Fibroblast of skin of right quadriceps (primary cell): ENCODE measurements at regions not wholly inside any gene's neighbourhood (a gene's known extent, or its start where the extent isn't known, plus 50 kb on each side); places are given as distances from the start of the nearest gene placed in this dataset.

Experiments used
- DNase-seq: peaks from one replicate; pipeline ENCODE4 v3.0.0-alpha.2; 2013

DNA sequence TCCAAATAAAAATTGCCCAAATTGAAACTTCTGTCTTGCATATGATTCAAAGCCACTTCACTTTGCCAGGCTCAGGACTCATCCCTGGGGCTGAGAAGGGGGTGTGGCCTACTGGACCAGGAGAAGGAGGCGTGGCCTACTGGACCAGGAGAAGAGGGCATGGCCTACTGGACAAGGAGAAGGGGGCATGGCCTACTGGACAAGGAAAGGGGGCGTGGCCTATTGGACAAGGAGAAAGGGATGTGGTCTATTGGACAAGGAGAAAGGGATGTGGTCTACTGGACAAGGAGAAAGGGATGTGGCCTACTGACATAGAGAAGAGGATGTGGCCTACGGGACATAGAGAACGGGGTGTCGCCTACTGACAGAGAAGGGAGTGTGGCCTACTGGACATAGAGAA lies 405.3 kb downstream of the RRAGC start:
- DNase-seq, result no peak

DNA sequence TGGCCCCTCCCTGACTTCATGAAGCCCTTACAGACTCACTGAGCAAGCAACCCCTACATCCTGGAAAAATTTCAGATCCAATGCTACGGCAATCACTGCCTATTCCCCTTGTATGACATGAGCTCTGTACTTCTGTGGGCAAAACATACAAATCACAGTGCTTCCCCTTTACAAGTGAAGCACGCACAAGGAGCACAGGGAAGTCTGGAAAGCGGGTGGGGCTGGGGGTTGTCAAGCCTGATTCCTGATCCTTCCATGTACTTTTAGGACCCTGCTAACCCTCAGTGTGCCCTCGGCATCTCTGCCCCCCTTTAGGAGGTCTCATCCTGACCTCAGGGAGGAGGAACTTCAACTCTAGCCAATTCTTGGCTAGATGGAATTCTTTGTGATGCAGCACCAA lies 405.7 kb upstream of the POU3F1 start:
- DNase-seq, result no peak

DNA sequence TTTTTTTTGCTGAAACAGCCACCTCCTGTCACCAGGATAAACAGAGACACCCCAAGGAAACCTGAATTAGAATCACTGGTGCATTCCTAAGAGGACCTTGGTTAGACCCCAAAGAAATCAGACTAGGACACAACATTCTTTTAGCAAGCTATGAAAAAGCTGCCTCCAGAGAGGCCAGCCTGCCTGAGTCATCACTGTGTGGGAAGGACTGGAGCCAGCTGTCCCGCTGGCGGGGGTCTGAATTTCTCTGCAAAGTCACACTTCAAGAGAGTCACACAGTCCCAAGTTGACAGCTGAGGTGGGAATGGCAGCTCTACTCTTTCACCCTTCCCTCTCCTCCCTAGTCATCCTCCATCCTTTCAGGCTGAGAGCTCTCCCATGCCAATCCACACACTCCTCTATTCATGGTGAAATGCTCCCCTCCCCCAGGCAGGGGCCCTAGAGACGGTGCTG lies 405.0 kb upstream of the POU3F1 start:
- peak; percentile 89 for DNase-seq

DNA sequence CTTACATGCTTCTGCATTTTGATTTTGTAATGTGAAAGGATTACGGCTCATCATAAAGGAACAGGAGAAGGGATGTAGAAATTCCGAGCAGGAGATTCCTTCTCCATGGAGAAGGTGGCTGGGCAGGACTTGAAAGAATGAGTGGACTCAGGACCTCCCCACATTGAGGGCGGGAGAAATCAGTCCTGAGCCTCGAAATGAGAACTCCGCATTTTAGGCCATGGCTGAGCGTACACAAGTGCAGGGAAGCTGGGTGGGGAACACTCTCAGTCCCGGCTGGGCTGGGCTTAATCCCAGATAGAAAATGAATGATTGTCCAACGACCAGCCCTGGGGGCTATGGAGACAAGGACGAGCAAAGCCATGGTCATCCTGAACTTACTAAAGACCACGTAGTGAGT lies 402.3 kb upstream of the POU3F1 start:
- no peak for DNase-seq

DNA sequence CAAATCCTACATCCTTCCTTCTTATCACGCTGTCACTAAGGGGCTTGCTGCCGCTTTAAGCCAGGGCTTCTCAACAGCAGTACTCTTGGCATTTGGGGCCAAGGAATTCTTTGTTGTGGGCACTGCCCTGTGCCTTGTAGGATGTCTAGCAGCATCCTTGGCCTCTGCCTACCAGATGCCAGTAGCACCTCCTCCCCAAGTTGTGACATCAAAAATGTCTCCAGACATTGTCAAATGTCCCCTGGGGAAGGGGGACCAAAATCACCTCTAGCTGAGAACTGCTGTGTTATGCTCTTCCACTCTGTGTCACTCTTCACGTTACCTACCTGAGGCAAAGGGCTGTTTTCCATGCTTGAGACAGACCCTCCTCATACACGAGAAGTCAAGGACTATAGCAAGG lies 400.3 kb upstream of the POU3F1 start:
- no peak for DNase-seq

DNA sequence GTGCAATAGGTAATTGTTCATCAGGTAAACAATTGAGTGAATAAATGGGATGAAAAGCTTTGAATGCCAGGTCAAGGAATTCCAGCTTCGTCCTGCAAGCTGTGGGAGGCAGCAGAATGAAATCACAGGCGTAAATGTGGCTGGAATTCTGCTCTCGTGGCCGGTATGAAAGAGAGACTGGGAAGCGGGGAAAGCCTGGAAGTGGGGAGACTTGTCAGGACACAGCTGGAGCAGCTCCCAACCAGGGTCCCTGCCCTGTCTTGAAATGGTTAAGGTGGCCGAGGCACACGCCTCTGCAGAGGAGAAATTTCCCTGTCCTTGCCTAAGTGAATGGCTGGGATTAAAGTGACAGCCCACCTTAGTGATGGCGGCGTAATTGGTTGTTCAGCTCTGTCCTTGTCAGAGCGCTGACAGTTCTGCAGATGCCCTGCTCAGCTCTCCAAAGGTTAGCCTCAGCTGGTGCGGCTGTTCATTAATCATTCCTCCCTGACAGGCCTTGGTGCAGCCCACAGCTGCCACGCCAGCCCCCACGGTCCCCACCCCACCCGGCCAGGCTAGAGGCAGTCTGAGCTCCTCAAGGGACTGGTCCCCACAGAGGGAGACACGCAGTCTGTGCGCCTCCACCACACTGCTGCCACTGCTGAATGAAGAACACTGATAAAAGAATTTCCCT lies 398.3 kb upstream of the POU3F1 start:
- no peak for DNase-seq

DNA sequence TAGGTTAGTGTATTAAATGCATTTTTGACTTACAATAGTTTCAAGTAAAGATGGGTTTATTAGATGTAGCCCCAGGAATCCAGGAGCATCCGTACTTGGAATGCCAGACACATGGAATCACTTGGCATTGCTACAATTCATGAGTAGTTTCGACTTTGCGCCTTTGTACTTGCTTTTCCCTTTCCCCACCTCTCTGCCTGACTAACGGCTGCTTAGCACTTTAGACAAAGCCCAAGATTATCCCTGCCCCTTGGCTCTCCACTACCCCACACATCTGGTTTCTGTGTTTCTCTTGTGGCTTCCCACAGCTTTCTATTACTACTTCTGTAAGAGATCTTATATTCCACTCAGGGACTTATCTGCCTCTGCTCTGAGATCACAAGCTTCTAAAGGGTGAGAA lies 397.7 kb upstream of the POU3F1 start:
- DNase-seq, result peak; percentile 92

DNA sequence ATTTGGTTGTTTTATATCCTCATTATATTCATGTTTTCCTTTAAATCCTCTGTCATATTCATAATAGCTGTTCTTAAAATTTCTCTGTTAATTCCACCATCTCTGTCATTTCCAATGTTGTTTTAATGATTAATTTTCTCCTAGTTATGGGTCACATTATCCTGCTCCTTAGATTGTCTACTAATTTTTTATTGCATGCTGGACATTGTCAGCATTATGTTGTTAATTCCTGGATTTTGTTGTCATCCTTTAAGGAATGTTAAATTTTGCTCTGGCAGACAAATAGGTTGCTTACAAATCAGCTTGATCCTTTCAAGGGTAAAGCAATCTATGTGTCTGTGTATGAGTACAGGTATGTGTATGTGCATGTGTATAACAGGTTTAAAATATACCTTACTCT lies 393.8 kb upstream of the POU3F1 start:
- DNase-seq, result no peak

DNA sequence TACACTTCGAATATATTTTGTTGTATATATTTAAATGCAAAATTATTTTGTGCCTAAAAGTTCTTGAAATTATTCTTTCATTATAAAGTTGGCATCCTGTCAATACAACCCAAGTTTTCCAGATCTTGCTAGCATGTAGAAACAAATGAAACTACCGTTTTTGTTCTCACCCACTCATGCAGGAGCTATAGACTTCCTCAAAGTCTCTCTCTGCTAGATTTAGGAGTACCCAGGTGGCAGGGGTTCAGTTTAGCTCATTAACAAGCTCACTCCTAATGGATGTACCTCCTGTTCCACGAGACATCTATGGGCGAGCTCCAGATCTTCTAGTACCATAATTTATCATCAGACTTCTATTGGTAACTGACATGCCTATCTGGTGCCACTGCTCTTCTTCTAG lies 390.2 kb upstream of the POU3F1 start:
- no peak for DNase-seq

DNA sequence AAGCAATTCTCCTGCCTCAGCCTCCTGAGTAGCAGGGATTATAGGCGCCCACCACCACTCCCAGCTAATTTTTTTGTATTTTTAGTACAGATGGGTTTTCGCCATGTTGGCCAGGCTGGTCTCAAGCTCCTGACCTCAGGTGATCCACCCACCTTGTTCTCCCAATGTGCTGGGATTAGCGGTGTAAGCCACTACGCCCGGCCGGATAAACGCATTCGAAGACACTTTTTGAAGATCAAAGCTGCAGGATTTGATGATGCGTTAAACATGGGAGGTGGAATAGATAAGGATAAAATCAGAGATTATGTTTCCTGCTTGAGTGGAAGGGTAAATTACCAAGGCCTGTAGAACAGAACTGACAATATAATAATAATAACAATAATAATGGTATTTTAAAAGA lies 389.4 kb upstream of the POU3F1 start:
- no peak for DNase-seq

DNA sequence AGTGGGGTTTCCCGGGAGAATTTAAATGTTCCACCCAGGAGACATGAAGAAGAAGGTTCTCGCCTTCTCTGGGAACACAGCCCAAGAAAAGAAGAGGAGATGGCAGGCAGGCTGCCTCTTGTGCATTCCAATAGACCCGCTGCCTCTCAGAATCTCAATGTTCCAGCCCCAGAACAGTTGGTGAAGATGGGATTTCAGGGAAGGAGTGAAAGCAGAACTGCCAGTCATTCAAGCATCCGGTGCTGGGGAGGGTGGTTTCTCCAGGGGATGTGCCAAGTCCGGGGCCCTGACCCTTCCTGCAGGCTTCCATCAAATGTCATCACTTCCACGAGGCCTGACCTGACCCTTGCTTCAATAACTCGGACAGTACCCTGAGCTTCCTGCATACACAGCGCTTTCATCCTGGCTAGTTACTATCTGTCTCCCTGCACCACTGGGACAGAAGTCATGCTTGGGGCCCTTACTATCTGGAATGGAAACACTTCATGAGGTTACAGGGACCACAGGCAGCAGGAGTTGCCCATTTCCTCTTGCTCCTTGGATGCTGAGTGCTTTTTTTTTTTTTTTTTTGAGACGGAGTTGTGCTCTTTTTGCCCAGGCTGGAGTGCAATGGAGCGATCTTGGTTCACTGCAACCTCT lies 386.6 kb upstream of the POU3F1 start:
- DNase-seq, result no peak

DNA sequence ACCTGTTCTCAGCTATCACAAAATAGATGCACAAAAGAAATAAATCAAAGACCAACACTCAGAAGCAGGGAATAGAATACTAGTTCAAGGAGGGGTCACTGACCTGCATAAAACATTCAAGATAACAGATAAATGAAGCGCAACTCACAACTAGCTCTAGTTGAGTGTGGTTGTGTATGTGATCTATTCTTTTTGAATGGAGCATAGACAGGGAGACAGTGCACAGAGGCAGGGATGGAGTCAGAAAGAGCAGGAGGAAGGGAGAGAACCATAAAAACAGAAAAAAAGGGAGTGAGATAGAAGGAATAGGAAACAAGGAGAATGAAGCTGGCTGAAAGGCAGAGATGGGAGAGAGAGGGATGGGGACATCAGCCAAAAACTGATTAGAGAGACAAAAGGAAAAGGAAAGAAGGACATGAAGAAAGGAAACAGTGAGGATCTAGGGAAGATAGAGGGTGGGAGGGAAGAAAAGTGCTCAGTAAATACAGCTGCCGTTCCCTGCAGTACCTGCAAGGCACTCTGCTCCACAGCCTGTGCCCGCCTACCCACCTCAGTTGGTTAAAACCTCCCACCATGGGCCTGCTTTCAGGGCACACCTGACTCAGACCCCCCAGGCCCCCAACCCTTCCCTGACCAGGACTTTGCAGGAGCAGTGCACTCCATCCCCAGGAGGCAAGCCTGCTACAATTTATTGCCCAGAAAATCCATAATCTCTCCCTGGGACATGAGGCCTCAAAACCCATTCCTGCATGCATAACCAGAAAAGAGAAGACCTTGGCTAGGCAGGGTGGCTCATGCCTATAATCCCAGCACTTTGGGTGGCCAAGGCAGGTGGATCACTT lies 385.2 kb upstream of the POU3F1 start:
- DNase-seq, result no peak

DNA sequence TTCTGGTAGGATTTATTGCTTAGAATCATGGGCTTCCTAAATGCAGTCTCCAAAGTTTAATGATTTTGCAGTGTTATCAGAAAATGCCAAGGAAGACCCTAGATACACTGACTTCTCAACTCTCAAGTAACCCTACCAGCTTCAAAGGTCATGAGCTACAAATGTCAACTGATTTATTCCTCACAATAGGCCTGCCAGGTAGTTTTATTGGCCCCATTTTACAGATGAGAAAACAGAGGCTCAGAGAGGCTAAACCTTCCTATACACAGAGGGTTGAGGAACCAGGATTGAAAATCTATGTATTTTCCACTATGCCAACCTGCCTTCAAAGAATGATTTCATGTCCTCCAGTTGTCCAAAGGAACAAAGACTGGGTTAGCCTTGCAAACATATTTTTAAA lies 384.4 kb upstream of the POU3F1 start:
- no peak for DNase-seq

DNA sequence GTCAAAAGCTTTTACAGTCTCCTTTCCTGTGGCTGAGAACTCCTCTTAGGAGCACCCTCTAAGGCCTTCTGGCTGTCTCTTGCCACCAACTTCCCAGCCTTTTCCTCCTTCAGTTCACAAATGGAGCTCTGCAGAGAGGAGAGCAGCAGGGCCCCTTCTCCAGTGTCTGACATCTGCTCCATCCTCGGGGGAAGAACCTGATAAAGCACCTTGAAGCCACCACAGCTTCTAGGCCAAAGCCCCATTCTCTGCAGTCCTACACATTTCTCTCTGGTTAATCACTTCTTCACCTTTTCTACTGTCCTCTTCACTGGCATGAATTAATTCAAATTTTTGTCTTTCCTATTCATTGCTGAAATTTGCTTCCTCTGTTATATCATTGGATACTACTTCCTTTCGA lies 378.1 kb upstream of the POU3F1 start:
- DNase-seq, result no peak

DNA sequence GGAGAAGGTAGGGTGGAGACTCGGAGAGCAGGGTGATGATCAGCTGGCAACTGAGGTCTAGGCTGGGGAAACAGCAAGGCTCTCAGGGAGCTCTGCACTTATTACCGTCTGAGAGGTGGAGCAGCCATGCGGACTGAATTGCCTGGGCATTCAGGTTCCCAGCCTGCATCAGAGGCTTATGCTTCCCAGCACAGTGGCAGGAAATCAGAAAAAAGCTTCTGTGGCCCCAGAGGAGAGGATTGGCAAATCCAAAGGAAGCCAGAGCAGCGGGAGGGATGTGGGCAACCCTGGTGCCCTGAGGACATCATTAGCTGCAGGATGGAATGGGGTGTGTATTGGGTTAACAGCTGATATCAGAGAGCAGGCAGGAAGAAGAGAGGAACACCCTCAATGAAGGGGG lies 374.1 kb upstream of the POU3F1 start:
- DNase-seq, result no peak

DNA sequence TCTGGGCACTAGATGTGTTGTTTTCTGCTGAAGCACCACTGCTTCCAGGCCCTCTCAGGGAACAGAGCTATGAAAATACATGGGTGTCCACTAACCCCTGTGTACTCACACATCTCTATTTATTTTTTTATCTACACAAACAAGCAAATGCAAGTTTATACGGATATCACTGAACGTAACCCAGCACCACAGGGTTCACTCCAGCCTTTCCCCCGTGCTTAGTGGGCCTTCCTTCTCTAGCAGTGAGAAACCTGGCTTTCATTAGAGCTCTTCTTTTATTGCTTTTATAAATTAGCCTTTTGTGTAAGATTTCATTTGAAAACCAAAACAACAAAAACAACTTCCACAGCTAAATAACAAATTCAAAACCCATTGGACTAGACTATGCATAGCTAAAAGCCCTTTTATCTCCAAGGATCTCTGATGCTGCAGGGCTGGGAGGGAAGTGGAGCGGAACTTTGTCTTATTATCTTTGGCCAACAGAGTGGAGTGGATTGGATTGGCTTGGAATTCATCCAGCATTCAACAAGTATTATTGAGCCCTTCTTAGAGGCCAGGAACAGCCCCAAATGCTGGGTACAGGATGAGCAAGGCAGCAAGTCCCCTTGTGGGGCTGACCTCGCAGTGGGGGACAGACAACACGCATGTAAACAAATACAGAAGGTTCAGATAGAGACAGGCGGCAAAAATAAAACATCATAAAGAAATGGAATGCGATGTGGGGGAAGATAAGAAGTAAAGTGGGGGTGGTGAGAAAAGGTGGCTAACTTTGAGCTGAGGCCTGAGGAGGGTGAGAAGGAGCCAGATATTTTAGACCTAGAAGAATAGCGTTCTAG lies 371.8 kb upstream of the POU3F1 start:
- DNase-seq, result no peak

DNA sequence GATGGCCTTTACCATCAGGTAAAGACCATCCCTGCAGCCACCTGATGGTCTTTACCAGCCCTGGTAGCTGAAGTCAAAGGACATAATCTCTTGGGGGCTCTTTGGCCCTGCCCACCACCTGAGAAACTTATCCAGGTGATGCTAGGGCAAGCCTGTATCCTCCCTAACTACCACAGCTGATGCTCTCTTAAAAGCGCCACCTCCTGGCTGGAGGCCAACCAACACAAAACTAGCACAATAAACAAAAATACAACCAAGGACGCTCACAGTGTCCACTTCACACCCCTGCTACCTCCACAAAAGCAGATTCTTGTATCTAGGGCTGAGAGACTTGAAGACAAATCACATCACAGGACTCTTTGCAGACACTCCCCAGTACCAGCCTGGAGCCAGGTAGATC lies 357.1 kb upstream of the POU3F1 start:
- no peak for DNase-seq

DNA sequence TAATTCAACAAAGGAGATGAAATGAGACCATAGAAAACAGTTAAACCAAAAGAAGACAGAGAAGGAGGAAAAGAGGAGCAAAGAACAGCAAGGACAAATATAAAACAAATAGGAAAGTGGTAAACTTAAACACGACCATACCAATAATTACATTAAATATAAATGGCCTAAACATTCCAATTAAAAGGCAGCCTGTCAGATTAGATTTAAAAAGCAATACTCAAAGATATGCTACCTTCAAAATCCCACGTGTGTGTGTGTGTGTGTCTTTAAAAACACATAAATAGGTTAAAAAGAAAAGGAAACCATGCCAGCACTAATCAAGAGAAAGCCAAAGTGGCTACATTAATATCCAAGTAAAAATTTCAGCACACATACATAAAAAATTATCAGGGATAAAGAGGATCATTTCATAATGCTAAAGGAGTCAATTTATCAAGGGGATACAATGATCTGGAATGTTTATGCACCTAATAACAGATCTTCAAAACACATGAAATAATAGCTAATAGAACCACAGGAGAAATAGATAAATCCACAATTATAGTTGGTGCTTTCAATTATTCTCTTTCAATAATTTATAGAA lies 355.7 kb upstream of the POU3F1 start:
- no peak for DNase-seq

DNA sequence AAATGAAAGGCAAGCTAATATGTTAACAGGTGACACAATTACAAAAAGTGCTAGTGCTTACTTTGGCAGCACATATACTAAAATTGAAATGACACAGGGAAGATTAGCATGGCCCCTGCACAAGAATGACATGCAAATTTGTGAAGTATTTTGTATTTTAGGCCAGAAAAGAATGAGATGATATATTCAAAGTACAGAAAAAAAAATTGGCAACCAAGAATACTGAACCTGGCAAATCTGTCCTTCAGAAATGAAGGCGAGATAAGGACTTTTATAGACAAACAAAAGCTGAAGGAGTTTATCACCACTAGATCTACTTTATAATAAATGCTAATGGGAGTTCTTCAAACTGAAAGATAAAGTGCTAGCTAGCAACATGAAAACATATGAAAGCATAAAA lies 350.0 kb upstream of the POU3F1 start:
- no peak for DNase-seq

DNA sequence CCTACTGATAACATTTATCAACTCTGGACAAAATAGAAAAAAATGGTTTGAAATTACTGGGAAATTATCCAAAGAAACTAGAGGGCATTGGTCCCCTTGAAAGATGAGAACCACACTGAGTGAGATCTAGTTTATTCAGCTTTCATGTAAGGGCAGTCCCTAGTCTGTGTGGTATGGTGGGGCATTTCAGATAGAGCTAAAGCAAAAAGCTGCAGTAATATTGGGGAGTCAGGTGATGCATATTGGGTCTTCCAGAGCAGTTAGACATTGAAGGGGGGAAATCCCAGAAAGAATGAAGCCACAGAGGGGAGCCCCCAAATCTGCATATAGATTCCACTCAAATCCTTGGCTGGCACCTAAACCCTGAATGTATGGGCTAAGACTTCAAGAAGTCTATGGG lies 347.7 kb upstream of the POU3F1 start:
- no peak for DNase-seq

DNA sequence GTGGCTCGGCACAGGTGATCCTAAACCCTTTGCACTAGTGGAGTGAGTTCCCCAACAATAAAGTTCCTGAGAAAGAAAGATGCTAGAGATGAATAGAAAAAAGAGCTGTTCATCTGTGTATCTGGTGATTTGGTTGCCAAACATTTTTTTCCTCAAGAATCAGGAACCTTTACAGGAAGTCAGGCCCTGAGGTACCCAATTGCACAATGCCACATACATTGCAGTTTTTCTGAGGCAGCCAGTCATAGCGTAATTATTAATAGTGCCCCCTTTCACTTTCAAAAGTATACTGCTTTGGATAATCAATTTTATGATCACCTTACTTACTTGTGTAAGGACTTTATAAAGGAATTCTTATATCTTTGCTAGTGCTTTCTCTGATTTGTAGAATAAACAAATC lies 346.3 kb upstream of the POU3F1 start:
- no peak for DNase-seq

DNA sequence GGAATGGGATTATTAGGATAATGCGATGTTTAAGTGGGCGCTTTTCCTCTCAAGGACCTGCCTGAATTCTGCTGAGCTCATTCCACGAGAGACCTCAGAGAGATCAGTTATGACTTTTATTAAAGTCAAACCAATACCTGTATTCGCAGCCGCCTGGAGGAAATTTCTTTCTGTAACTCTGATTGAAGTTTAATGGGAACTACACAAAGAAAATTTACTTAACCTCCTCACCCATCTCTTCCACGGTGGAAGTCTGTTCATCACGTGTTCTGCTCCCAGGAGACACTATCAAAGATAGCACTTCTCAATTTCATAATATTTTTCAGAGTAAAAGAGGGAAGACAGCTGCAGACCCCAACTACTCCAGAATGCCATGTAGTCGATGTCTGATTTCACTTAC lies 334.7 kb upstream of the POU3F1 start:
- no peak for DNase-seq

DNA sequence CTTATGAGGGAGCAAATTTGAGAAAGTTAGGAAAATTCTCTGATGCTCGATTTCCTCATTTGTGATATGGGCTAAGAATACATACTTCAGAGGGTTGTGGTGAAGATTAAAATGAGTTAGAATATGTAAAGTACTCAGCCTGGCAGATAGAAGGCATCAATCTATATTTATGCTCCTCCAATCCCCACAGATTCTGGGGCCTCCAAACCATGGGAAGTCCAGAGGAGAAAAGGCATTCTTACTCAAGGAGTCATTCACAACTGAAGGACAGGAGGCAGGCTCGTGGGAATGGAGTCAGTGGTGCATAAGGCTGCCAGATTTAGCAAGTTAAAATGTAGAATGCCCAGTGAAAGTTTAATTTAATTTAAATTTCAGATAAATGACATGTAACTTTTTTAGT lies 330.0 kb upstream of the POU3F1 start:
- DNase-seq, result no peak
